PC-3 (cell line): ENCODE measurements at regions not wholly inside any gene's neighbourhood (a gene's known extent, or its start where the extent isn't known, plus 50 kb on each side); places are given as distances from the start of the nearest gene placed in this dataset.

Experiments
- ATAC-seq: fragments of 200-7000 bp; cut with Tn5 transposase; 2 replicates; pipeline ENCODE4 v1.9.1; 2020; ENCODE audit warnings: mild to moderate bottlenecking, moderate library complexity
- BruUV-seq: library from RNA; stranded (reverse); fragments of 400-500 nt; replicated peaks from 2 replicates; lab custom pipeline; 2021; lab: Mats Ljungman, UMichigan
- CTCF ChIA-PET: fragments of 300-600 bp; sonication (Branson Sonifier 250); formaldehyde crosslinking; loops from one replicate; lab custom pipeline; 2022; ENCODE audit warnings: antibody characterized with exemption; lab: Charles Lee
- POLR2A ChIA-PET: fragments of 300-600 bp; sonication (Branson Sonifier 250); formaldehyde crosslinking; loops from one replicate; lab custom pipeline; 2022; ENCODE audit warnings: antibody characterized with exemption; ENCODE audit not compliant: unreplicated experiment; lab: Charles Lee
- DNase-seq: peaks from one replicate; pipeline ENCODE4 v3.0.0-alpha.2; 2015
- H2AFZ ChIP-seq: fragments of 300-600 bp; sonication (generic); 2 replicates; pipeline ENCODE4 v1.6.0; 2016; ENCODE audit warnings: antibody characterized with exemption, low read length
- H3F3A ChIP-seq: fragments of 300-600 bp; sonication (generic); one replicate; pipeline ENCODE4 v1.6.0; 2017; ENCODE audit warnings: antibody characterized with exemption, low read length, control low read depth, mild to moderate bottlenecking; ENCODE audit not compliant: unreplicated experiment
- H3K27ac ChIP-seq: fragments of 300-600 bp; sonication (generic); 2 replicates; pipeline ENCODE4 v1.5.1; 2016; ENCODE audit warnings: mild to moderate bottlenecking, low read length
- H3K27me3 ChIP-seq: fragments of 300-600 bp; sonication (generic); 2 replicates; pipeline ENCODE4 v1.6.1; 2016; ENCODE audit warnings: low read length, mixed read lengths
- H3K36me3 ChIP-seq: fragments of 300-600 bp; sonication (generic); 2 replicates; pipeline ENCODE4 v1.6.1; 2016; ENCODE audit warnings: low read depth, mixed run types, low read length, mixed read lengths
- H3K4me1 ChIP-seq: fragments of 300-600 bp; sonication (generic); 2 replicates; pipeline ENCODE4 v1.5.1; 2016; ENCODE audit warnings: low read length; ENCODE audit not compliant: insufficient read depth
- H3K4me2 ChIP-seq: fragments of 300-600 bp; sonication (generic); 2 replicates; pipeline ENCODE4 v1.6.0; 2016; ENCODE audit warnings: low read length
- H3K4me3 ChIP-seq: fragments of 300-600 bp; sonication (generic); 2 replicates; pipeline ENCODE4 v1.5.1; 2016; ENCODE audit warnings: mild to moderate bottlenecking, low read length, mixed read lengths
- H3K79me2 ChIP-seq: fragments of 300-600 bp; sonication (generic); 2 replicates; pipeline ENCODE4 v1.6.1; 2017; ENCODE audit warnings: low read length, mixed read lengths
- H3K9ac ChIP-seq: fragments of 300-600 bp; sonication (generic); 2 replicates; pipeline ENCODE4 v1.6.0; 2016; ENCODE audit warnings: mild to moderate bottlenecking, low read length
- H3K9me2 ChIP-seq: fragments of 300-600 bp; sonication (generic); replicated peaks from 2 replicates; pipeline ENCODE4 v1.6.1; 2016; ENCODE audit warnings: mixed run types, low read length, mixed read lengths
- H3K9me3 ChIP-seq: fragments of 300-600 bp; sonication (generic); 2 replicates; pipeline ENCODE4 v1.6.1; 2016; ENCODE audit warnings: low read length, mixed read lengths
- H4K20me1 ChIP-seq: fragments of 300-600 bp; sonication (generic); 2 replicates; pipeline ENCODE4 v1.6.1; 2016; ENCODE audit warnings: low read length, mixed read lengths
- EZH2 ChIP-seq: fragments of 300-600 bp; sonication (generic); IDR thresholded peaks from one replicate; pipeline ENCODE4 v1.6.1; 2017; ENCODE audit warnings: antibody characterized with exemption, mild to moderate bottlenecking, low read length; ENCODE audit not compliant: unreplicated experiment
- EZH2phosphoT487 ChIP-seq: fragments of 300-600 bp; sonication (generic); IDR thresholded peaks from 2 replicates; pipeline ENCODE4 v1.6.1; 2018; ENCODE audit warnings: mild to moderate bottlenecking, antibody characterized with exemption, low read length, borderline replicate concordance
- intact Hi-C: fragments of 100-400 bp; cut with micrococcal nuclease; formaldehyde crosslinking; loops from 2 replicates; pipeline ENCODE4 v1.9.0; 2023
- TF ChIP-seq, protein P1 (sequence below): fragments of 300-600 bp; sonication (generic); conservative IDR thresholded peaks from 2 replicates; pipeline ENCODE4 v1.5.1; 2017; ENCODE audit warnings: antibody characterized with exemption, low read depth, mild to moderate bottlenecking, low read length

DNA sequence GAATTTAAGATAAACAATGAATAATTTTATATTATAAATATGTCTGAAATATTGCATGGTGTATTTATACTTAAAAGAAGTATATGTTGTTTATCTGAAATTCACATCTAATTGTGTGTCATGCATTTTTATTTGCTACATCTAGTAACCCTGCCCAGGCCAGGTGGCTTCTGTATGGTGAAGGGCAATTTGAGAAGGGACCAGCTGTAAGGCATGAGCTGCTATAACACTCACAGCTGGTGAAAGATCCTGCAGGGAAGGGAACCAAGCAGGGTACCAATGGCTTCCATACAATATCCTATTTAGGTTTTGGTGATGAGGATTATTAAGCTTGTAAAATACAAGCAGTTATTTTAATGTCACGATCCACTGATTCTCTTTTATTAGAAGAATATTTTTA, 921.8 kb upstream of the GJE1 start:
- TF ChIP-seq EZH2 (no peak), EZH2phosphoT487 (no peak)
- TF ChIP-seq, protein P1, sequence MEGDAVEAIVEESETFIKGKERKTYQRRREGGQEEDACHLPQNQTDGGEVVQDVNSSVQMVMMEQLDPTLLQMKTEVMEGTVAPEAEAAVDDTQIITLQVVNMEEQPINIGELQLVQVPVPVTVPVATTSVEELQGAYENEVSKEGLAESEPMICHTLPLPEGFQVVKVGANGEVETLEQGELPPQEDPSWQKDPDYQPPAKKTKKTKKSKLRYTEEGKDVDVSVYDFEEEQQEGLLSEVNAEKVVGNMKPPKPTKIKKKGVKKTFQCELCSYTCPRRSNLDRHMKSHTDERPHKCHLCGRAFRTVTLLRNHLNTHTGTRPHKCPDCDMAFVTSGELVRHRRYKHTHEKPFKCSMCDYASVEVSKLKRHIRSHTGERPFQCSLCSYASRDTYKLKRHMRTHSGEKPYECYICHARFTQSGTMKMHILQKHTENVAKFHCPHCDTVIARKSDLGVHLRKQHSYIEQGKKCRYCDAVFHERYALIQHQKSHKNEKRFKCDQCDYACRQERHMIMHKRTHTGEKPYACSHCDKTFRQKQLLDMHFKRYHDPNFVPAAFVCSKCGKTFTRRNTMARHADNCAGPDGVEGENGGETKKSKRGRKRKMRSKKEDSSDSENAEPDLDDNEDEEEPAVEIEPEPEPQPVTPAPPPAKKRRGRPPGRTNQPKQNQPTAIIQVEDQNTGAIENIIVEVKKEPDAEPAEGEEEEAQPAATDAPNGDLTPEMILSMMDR = no peak
- ChIA-PET CTCF (no interaction called here), POLR2A (no interaction called here)
- ATAC-seq (no peak), DNase-seq (no peak)
- H3K9me3 ChIP-seq = no peaks in the 10 kb centered on the region
- intact Hi-C loops = no loop called here
- H3K4me1 ChIP-seq = 0 out of 2 replicates have a peak, but pooled peaks cover 5% of the 10 kb centered on the region
- no peak overlapping the region for H3K4me3 ChIP-seq
- no peaks in the 10 kb centered on the region for H3K36me3 ChIP-seq
- no TSS peak for BruUV-seq
- H4K20me1 ChIP-seq = no peaks in the 10 kb centered on the region
- H3K4me2 ChIP-seq = no peak overlapping the region
- no peak overlapping the region for H3K27ac ChIP-seq
- no peaks in the 10 kb centered on the region for H3K79me2 ChIP-seq
- no peaks in the 10 kb centered on the region for H3K9me2 ChIP-seq
- H3K27me3 ChIP-seq = no peaks in the 10 kb centered on the region
- no peak overlapping the region for H2AFZ ChIP-seq
- no peak overlapping the region for H3K9ac ChIP-seq
- no peaks in the 10 kb centered on the region for H3F3A ChIP-seq

DNA sequence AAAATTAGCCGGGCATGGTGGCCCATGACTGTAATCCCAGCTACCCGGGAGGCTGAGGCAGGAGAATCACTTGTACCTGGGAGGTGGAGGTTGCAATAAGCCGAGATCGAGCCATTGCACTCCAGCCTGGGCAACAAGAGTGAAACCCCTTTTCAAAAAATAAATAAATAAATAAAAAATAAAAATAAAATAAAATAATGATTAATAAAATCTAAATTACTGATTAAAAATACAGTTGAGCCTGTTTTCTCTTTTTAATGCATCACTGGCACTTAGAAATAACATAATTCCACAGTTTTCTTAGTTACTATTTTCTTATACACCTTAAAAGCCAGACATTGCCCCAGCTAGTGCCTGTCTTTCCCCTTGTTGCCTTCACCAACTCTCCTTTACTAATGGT, 922.8 kb upstream of the GJE1 start:
- no peaks in the 10 kb centered on the region for H3K79me2 ChIP-seq
- no peak overlapping the region for H3K27ac ChIP-seq
- no peak overlapping the region for H3K9ac ChIP-seq
- no peak overlapping the region for H3K4me3 ChIP-seq
- DNase-seq (no peak), ATAC-seq (no peak)
- H3K4me2 ChIP-seq = no peak overlapping the region
- no peaks in the 10 kb centered on the region for H3K27me3 ChIP-seq
- TF ChIP-seq, protein P1 = no peak
- TF ChIP-seq EZH2 = no peak
- no peak for TF ChIP-seq EZH2phosphoT487
- H3K9me3 ChIP-seq = no peaks in the 10 kb centered on the region
- H2AFZ ChIP-seq = no peak overlapping the region
- H4K20me1 ChIP-seq = no peaks in the 10 kb centered on the region
- 0 out of 2 replicates have a peak, but pooled peaks cover 5% of the 10 kb centered on the region for H3K4me1 ChIP-seq
- intact Hi-C loops = no loop called here
- POLR2A ChIA-PET = no interaction called here
- CTCF ChIA-PET = no interaction called here
- H3K36me3 ChIP-seq = no peaks in the 10 kb centered on the region
- no peaks in the 10 kb centered on the region for H3K9me2 ChIP-seq
- no peaks in the 10 kb centered on the region for H3F3A ChIP-seq
- no TSS peak for BruUV-seq

- ATAC-seq = no peak
- 0 out of 2 replicates have a peak, but pooled peaks cover 5% of the 10 kb centered on the region for H3K4me1 ChIP-seq
- H3K36me3 ChIP-seq = no peaks in the 10 kb centered on the region
- no peak overlapping the region for H2AFZ ChIP-seq
- H3K4me3 ChIP-seq = no peak overlapping the region
- intact Hi-C loops = no loop called here
- BruUV-seq = no TSS peak
- H4K20me1 ChIP-seq = no peaks in the 10 kb centered on the region
- H3K9me3 ChIP-seq = no peaks in the 10 kb centered on the region
- DNase-seq = no peak
- H3K27me3 ChIP-seq = no peaks in the 10 kb centered on the region
- no peak for TF ChIP-seq EZH2phosphoT487
- no peak for TF ChIP-seq EZH2
- TF ChIP-seq, protein P1 = no peak
- ChIA-PET POLR2A (no interaction called here), CTCF (no interaction called here)
- H3K9me2 ChIP-seq = no peaks in the 10 kb centered on the region
- no peaks in the 10 kb centered on the region for H3F3A ChIP-seq
- H3K9ac ChIP-seq = no peak overlapping the region
- no peaks in the 10 kb centered on the region for H3K79me2 ChIP-seq
- H3K27ac ChIP-seq = no peak overlapping the region
- no peak overlapping the region for H3K4me2 ChIP-seq
These were observed 924.6 kb upstream of the GJE1 start for GRCh38 chr6:141208101-141208500.
